Fibroblast of pulmonary artery (primary cell): ENCODE measurements at regions not wholly inside any gene's neighbourhood (a gene's known extent, or its start where the extent isn't known, plus 50 kb on each side); places are given as distances from the start of the nearest gene placed in this dataset.

Experiments
- DNase-seq: peaks from one replicate; pipeline ENCODE4 v3.0.0-alpha.2; 2010; ENCODE audit warnings: low read depth
- H3K4me3 ChIP-seq: replicated peaks from 2 replicates; pipeline ENCODE4 v1.5.1; 2011; ENCODE audit warnings: low read depth, mild to moderate bottlenecking, control low read depth, low read length, moderate library complexity
- TF ChIP-seq, protein P1 (sequence below): IDR thresholded peaks from 2 replicates; pipeline ENCODE4 v1.5.1; 2011; ENCODE audit warnings: mild to moderate bottlenecking, control low read depth, low read length, inconsistent platforms; ENCODE audit errors: missing control alignments

DNA sequence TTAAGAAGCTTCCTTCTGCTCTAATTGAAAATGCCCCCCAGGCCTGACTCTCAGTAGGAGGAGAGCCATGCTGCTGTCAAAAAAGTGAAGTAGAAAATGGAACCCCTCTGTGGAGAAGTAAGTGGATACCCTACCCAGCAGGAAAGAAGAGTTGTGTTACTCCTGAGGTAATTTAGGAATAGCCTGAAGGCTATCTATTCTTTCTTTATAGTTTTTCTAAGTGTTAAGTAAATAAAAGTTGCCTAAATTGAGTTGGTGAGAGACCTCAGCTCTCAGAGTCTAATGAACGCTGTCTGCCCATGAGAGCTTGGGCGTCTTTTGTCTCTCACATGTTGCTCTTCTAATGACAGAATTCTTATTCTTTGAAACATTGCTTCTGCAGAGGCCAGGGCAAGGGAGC is 116.2 kb downstream of the NSUN3 start:
- TF ChIP-seq, protein P1, sequence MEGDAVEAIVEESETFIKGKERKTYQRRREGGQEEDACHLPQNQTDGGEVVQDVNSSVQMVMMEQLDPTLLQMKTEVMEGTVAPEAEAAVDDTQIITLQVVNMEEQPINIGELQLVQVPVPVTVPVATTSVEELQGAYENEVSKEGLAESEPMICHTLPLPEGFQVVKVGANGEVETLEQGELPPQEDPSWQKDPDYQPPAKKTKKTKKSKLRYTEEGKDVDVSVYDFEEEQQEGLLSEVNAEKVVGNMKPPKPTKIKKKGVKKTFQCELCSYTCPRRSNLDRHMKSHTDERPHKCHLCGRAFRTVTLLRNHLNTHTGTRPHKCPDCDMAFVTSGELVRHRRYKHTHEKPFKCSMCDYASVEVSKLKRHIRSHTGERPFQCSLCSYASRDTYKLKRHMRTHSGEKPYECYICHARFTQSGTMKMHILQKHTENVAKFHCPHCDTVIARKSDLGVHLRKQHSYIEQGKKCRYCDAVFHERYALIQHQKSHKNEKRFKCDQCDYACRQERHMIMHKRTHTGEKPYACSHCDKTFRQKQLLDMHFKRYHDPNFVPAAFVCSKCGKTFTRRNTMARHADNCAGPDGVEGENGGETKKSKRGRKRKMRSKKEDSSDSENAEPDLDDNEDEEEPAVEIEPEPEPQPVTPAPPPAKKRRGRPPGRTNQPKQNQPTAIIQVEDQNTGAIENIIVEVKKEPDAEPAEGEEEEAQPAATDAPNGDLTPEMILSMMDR, result no peak

DNA sequence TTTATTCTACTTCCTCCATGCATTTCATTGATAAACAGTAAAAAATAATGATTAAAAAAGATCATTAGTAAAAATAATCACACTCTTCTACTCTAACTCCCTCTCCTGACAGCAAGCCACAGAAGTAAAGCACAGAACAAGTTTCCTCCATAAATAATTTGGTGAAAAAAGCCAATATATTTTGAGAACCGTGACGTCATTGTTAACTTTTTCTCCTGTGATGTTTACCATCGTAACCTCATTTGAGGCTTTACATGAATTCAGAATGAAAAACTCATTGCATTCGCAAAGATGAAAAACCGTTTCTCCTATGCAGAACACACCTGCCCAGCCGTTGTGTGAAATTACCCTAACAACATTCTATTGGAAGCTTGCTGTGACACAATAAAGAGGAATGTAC is 120.7 kb downstream of the NSUN3 start:
- no peak overlapping the region for H3K4me3 ChIP-seq
- DNase-seq, result no peak
- TF ChIP-seq, protein P1, result no peak

More for the DNA sequence above, 116.2 kb downstream of the NSUN3 start:
- H3K4me3 ChIP-seq, result no peak overlapping the region
- no peak for DNase-seq

DNA sequence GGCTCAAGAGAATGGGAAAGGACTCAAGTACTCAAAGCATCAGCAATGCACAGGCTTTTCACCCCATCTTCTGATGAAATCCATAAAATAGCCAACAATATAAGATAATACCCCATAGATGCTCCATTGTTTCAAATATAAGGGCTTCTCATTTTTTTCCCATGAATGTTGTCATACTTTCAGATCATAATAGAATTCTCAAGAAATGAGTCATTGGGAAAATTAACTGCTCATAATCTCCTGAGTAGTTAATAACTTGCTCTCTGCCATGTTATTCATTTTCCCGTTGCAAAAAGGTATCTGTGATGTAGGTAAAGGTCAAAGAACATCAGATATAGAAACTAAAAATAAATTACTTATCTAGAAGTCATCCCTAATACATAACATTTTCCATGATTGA is 121.9 kb downstream of the NSUN3 start:
- H3K4me3 ChIP-seq, result no peak overlapping the region
- TF ChIP-seq, protein P1, result no peak
- peak; percentile 50 for DNase-seq

DNA sequence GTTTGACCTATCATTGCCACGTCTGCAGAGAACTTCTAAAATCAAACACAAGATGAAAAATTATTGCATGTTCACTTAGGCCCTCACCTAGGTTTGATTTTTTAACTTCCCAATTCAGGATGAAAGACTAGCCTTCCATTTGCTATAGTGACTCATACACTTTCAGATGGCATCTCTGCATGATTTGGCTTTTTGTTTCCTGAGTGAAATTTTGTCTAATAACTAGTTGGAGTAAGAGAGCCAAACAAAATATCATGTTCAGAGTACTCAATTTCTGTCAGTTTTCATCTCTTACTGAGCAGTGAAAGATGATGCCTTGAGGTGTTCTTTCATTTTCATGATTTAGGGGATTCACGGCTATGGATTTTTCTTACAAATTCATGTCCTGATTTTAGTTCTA is 122.9 kb downstream of the NSUN3 start:
- TF ChIP-seq, protein P1, result no peak
- H3K4me3 ChIP-seq, result no peak overlapping the region
- DNase-seq, result no peak

DNA sequence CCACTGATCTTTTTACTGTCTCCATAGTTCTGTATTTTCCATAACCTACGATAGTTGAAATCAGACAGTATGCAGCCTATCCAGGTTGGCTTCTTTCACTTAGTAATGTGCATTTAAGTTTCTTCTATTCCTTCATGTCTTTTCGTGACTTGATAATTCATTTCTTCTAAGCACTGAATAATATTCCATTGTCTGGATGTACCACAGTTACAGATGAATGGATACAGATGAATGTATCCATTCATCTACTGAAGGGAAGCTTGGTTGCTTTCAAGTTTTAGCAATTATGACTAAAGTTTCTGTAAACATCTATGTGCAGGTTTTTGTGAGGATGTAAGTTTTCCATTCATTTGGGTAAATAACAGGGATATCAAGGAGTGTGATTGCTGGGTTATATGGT is 124.8 kb downstream of the NSUN3 start:
- DNase-seq, result no peak
- H3K4me3 ChIP-seq, result no peak overlapping the region
- TF ChIP-seq, protein P1, result no peak

DNA sequence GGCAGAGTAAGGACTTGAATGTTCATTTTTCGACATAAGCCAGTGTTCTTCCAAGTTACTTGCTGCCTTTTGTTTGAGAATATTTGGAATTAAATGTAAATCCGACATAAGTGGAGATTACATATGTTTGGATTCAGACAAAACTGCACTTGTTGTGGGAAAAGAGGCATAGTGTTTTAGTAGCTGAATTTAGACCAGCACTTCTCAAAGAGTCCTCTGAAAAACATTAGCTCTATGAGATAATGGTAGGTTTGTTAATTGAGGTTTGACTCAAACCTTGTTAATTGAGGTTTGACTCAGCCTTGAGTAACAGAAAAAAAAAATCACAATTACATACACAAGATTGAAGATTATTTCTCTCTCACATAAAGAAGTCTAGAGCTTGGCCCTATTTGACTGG is 132.5 kb downstream of the NSUN3 start:
- H3K4me3 ChIP-seq, result no peak overlapping the region
- TF ChIP-seq, protein P1, result no peak
- no peak for DNase-seq

DNA sequence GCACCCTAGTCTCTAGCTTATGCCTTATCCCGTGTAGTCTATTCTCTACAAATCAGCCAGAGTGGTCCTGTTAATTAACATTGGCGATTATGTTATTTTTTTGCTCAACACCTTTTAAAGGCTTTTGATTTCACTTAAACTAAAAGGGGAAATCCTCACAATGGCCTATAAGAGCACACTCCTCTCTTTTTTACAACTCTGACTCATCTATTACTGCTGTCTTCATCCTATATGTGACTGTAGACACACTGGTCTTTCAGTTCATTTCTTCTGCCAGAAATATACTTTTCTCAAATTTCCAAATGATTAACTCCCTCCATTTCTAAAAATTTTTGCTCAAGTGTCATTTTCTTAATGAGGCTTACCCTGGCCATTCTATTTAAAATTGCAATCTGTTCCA is 143.4 kb downstream of the NSUN3 start:
- no peak for DNase-seq
- no peak overlapping the region for H3K4me3 ChIP-seq
- TF ChIP-seq, protein P1, result no peak
